ENCODE measurements at regions not wholly inside any gene's neighbourhood (a gene's known extent, or its start where the extent isn't known, plus 50 kb on each side); places are given as distances from the start of the nearest gene placed in this dataset.

GRCh38 chr3:99218468-99218867 is 317.0 kb upstream of the DCBLD2 start:
- Histone ChIP-seq H3K27me3 (ENCODE audit: insufficient read depth, poor library complexity, severe bottlenecking) (no peaks in the 10 kb centered on the region), H3K4me1 (ENCODE audit: insufficient read depth, poor library complexity, severe bottlenecking) (no peaks in the 10 kb centered on the region), H3K4me3 (ENCODE audit: severe bottlenecking) (no peak overlapping the region), H3K36me3 (ENCODE audit: low read depth) (no peaks in the 10 kb centered on the region), H3K9me3 (ENCODE audit: severe bottlenecking) (peaks cover 2% of the 10 kb centered on the region), H3K27ac (ENCODE audit: poor library complexity, severe bottlenecking) (no peak overlapping the region)
- ATAC-seq (ENCODE audit: low read depth) (no peak), DNase-seq (ENCODE audit: low spot score) (no peak)
- no peak for TF ChIP-seq CTCF (IDR thresholded peaks at IDR 0.05; ENCODE audit: poor library complexity, severe bottlenecking)

GRCh38 chr3:99212969-99213368 is 311.5 kb upstream of the DCBLD2 start:
- no peaks in the 10 kb centered on the region for H3K36me3 ChIP-seq (ENCODE audit: low read depth)
- ATAC-seq (ENCODE audit: low read depth) (no peak), DNase-seq (ENCODE audit: low spot score) (no peak)
- H3K27ac ChIP-seq (ENCODE audit: poor library complexity, severe bottlenecking): no peak overlapping the region
- no peak overlapping the region for H3K4me3 ChIP-seq (ENCODE audit: severe bottlenecking)
- no peaks in the 10 kb centered on the region for H3K4me1 ChIP-seq (ENCODE audit: insufficient read depth, poor library complexity, severe bottlenecking)
- no peak for TF ChIP-seq CTCF (IDR thresholded peaks at IDR 0.05; ENCODE audit: poor library complexity, severe bottlenecking)
- no peaks in the 10 kb centered on the region for H3K27me3 ChIP-seq (ENCODE audit: insufficient read depth, poor library complexity, severe bottlenecking)
- H3K9me3 ChIP-seq (ENCODE audit: severe bottlenecking): no peaks in the 10 kb centered on the region

GRCh38 chr3:99211309-99211708 is 309.8 kb upstream of the DCBLD2 start:
- H3K27me3 ChIP-seq (ENCODE audit: insufficient read depth, poor library complexity, severe bottlenecking): no peaks in the 10 kb centered on the region
- H3K27ac ChIP-seq (ENCODE audit: poor library complexity, severe bottlenecking): no peak overlapping the region
- no peak overlapping the region for H3K4me3 ChIP-seq (ENCODE audit: severe bottlenecking)
- no peaks in the 10 kb centered on the region for H3K4me1 ChIP-seq (ENCODE audit: insufficient read depth, poor library complexity, severe bottlenecking)
- H3K9me3 ChIP-seq (ENCODE audit: severe bottlenecking): no peaks in the 10 kb centered on the region
- no peaks in the 10 kb centered on the region for H3K36me3 ChIP-seq (ENCODE audit: low read depth)
- DNase-seq (ENCODE audit: low spot score): no peak
- ATAC-seq (ENCODE audit: low read depth): no peak
- TF ChIP-seq CTCF (IDR thresholded peaks at IDR 0.05; ENCODE audit: poor library complexity, severe bottlenecking): no peak

GRCh38 chr3:99199021-99199420 is 297.5 kb upstream of the DCBLD2 start:
- Histone ChIP-seq H3K36me3 (ENCODE audit: low read depth) (no peaks in the 10 kb centered on the region), H3K27ac (ENCODE audit: poor library complexity, severe bottlenecking) (no peak overlapping the region), H3K9me3 (ENCODE audit: severe bottlenecking) (no peaks in the 10 kb centered on the region), H3K4me1 (ENCODE audit: insufficient read depth, poor library complexity, severe bottlenecking) (no peaks in the 10 kb centered on the region), H3K4me3 (ENCODE audit: severe bottlenecking) (no peak overlapping the region), H3K27me3 (ENCODE audit: insufficient read depth, poor library complexity, severe bottlenecking) (peaks cover 3% of the 10 kb centered on the region)
- TF ChIP-seq CTCF (IDR thresholded peaks at IDR 0.05; ENCODE audit: poor library complexity, severe bottlenecking): no peak
- no peak for DNase-seq (ENCODE audit: low spot score)
- ATAC-seq (ENCODE audit: low read depth): no peak

GRCh38 chr3:99191186-99191585 is 289.7 kb upstream of the DCBLD2 start:
- H3K27me3 ChIP-seq (ENCODE audit: insufficient read depth, poor library complexity, severe bottlenecking): peaks cover 3% of the 10 kb centered on the region
- no peak for DNase-seq (ENCODE audit: low spot score)

More at GRCh38 chr3:99191186-99191585, 289.7 kb upstream of the DCBLD2 start:
- Histone ChIP-seq H3K4me1 (ENCODE audit: insufficient read depth, poor library complexity, severe bottlenecking) (no peaks in the 10 kb centered on the region), H3K27ac (ENCODE audit: poor library complexity, severe bottlenecking) (no peak overlapping the region), H3K4me3 (ENCODE audit: severe bottlenecking) (no peak overlapping the region), H3K9me3 (ENCODE audit: severe bottlenecking) (no peaks in the 10 kb centered on the region), H3K36me3 (ENCODE audit: low read depth) (no peaks in the 10 kb centered on the region)
- ATAC-seq (ENCODE audit: low read depth): no peak
- TF ChIP-seq CTCF (IDR thresholded peaks at IDR 0.05; ENCODE audit: poor library complexity, severe bottlenecking): no peak

Measured in RWPE2 (cell line).